ES-I3 (cell line): ENCODE measurements at regions not wholly inside any gene's neighbourhood (a gene's known extent, or its start where the extent isn't known, plus 50 kb on each side); places are given as distances from the start of the nearest gene placed in this dataset.

ENCODE experiments used
- H3K36me3 ChIP-seq: 2 replicates; pipeline ENCODE4 v1.6.1; 2013; ENCODE audit warnings: mild to moderate bottlenecking, low read length, control low read depth, moderate library complexity; ENCODE audit not compliant: insufficient read depth
- H3K4me1 ChIP-seq: 2 replicates; pipeline ENCODE4 v1.6.1; 2013; ENCODE audit warnings: mild to moderate bottlenecking, control low read depth, low read length; ENCODE audit not compliant: insufficient read depth
- H3K9ac ChIP-seq: 2 replicates; pipeline ENCODE4 v1.6.1; 2013; ENCODE audit warnings: low read depth, mild to moderate bottlenecking, low read length, moderate library complexity
- H3K9me3 ChIP-seq: 2 replicates; pipeline ENCODE4 v1.6.1; 2013; ENCODE audit warnings: mild to moderate bottlenecking, low read length, moderate library complexity; ENCODE audit not compliant: control insufficient read depth, insufficient read depth

- Histone ChIP-seq H3K36me3 (no peaks in the 10 kb centered on the region), H3K9me3 (no peaks in the 10 kb centered on the region)
These were observed 130.2 kb downstream of the BTBD3 start for GRCh38 chr20:12047838-12048432.

GRCh38 chr20:12049125-12049524 is 131.4 kb downstream of the BTBD3 start:
- H3K9ac ChIP-seq, result no peak overlapping the region
- H3K4me1 ChIP-seq, result peaks cover 8% of the 10 kb centered on the region
- H3K9me3 ChIP-seq, result no peaks in the 10 kb centered on the region
- no peaks in the 10 kb centered on the region for H3K36me3 ChIP-seq

More at GRCh38 chr20:12047838-12048432, 130.2 kb downstream of the BTBD3 start:
- Histone ChIP-seq H3K9ac (no peak overlapping the region), H3K4me1 (peaks cover 1% of the 10 kb centered on the region)

- Histone ChIP-seq H3K36me3 (no peaks in the 10 kb centered on the region), H3K9ac (no peak overlapping the region), H3K4me1 (peaks cover 8% of the 10 kb centered on the region), H3K9me3 (no peaks in the 10 kb centered on the region)
These were observed 133.8 kb downstream of the BTBD3 start for GRCh38 chr20:12051206-12052163.

GRCh38 chr20:12053353-12053752 is 135.7 kb downstream of the BTBD3 start:
- no peak overlapping the region for H3K9ac ChIP-seq

GRCh38 chr20:12054556-12054955 is 136.9 kb downstream of the BTBD3 start:
- H3K4me1 ChIP-seq, result peaks cover 8% of the 10 kb centered on the region
- no peaks in the 10 kb centered on the region for H3K36me3 ChIP-seq
- H3K9ac ChIP-seq, result no peak overlapping the region
- no peaks in the 10 kb centered on the region for H3K9me3 ChIP-seq

More at GRCh38 chr20:12053353-12053752, 135.7 kb downstream of the BTBD3 start:
- no peaks in the 10 kb centered on the region for H3K36me3 ChIP-seq
- no peaks in the 10 kb centered on the region for H3K9me3 ChIP-seq
- peaks cover 8% of the 10 kb centered on the region for H3K4me1 ChIP-seq

- H3K4me1 ChIP-seq, result peaks cover 8% of the 10 kb centered on the region
- H3K36me3 ChIP-seq, result no peaks in the 10 kb centered on the region
- no peak overlapping the region for H3K9ac ChIP-seq
- no peaks in the 10 kb centered on the region for H3K9me3 ChIP-seq
These were observed 137.5 kb downstream of the BTBD3 start for GRCh38 chr20:12055161-12055560.

GRCh38 chr20:12056839-12057238 is 139.1 kb downstream of the BTBD3 start:
- H3K9ac ChIP-seq, result no peak overlapping the region
- peaks cover 8% of the 10 kb centered on the region for H3K4me1 ChIP-seq
- H3K36me3 ChIP-seq, result no peaks in the 10 kb centered on the region
- H3K9me3 ChIP-seq, result no peaks in the 10 kb centered on the region

- Histone ChIP-seq H3K9me3 (no peaks in the 10 kb centered on the region), H3K9ac (no peak overlapping the region), H3K4me1 (peaks cover 8% of the 10 kb centered on the region), H3K36me3 (no peaks in the 10 kb centered on the region)
These were observed 140.1 kb downstream of the BTBD3 start for GRCh38 chr20:12057778-12058177.

GRCh38 chr20:12058216-12058615 is 140.5 kb downstream of the BTBD3 start:
- no peaks in the 10 kb centered on the region for H3K9me3 ChIP-seq
- H3K36me3 ChIP-seq, result no peaks in the 10 kb centered on the region
- H3K9ac ChIP-seq, result no peak overlapping the region
- H3K4me1 ChIP-seq, result peaks cover 4% of the 10 kb centered on the region

GRCh38 chr20:12061466-12061865 is 143.8 kb downstream of the BTBD3 start:
- no peaks in the 10 kb centered on the region for H3K36me3 ChIP-seq
- H3K4me1 ChIP-seq, result no peaks in the 10 kb centered on the region
- no peak overlapping the region for H3K9ac ChIP-seq
- H3K9me3 ChIP-seq, result no peaks in the 10 kb centered on the region; the same call in 1 of the 2 replicates

GRCh38 chr20:12063106-12063684 is 145.5 kb downstream of the BTBD3 start:
- H3K4me1 ChIP-seq, result peaks cover 9% of the 10 kb centered on the region
- no peaks in the 10 kb centered on the region; the same call in 1 of the 2 replicates for H3K9me3 ChIP-seq
- H3K36me3 ChIP-seq, result no peaks in the 10 kb centered on the region
- H3K9ac ChIP-seq, result no peak overlapping the region

GRCh38 chr20:12064540-12064939 is 146.8 kb downstream of the BTBD3 start:
- no peak overlapping the region for H3K9ac ChIP-seq
- H3K36me3 ChIP-seq, result no peaks in the 10 kb centered on the region
- H3K4me1 ChIP-seq, result peaks cover 15% of the 10 kb centered on the region
- H3K9me3 ChIP-seq, result no peaks in the 10 kb centered on the region; the same call in 1 of the 2 replicates

GRCh38 chr20:12067686-12068085 is 150.0 kb downstream of the BTBD3 start:
- Histone ChIP-seq H3K9ac (no peak overlapping the region), H3K9me3 (no peaks in the 10 kb centered on the region; the same call in 1 of the 2 replicates), H3K36me3 (no peaks in the 10 kb centered on the region), H3K4me1 (peaks cover 15% of the 10 kb centered on the region)

GRCh38 chr20:12068121-12068520 is 150.4 kb downstream of the BTBD3 start:
- Histone ChIP-seq H3K9ac (no peak overlapping the region), H3K36me3 (no peaks in the 10 kb centered on the region), H3K4me1 (peaks cover 15% of the 10 kb centered on the region), H3K9me3 (no peaks in the 10 kb centered on the region; the same call in 1 of the 2 replicates)
